ENCODE measurements at regions not wholly inside any gene's neighbourhood (a gene's known extent, or its start where the extent isn't known, plus 50 kb on each side); places are given as distances from the start of the nearest gene placed in this dataset.

- TF ChIP-seq, protein P1, sequence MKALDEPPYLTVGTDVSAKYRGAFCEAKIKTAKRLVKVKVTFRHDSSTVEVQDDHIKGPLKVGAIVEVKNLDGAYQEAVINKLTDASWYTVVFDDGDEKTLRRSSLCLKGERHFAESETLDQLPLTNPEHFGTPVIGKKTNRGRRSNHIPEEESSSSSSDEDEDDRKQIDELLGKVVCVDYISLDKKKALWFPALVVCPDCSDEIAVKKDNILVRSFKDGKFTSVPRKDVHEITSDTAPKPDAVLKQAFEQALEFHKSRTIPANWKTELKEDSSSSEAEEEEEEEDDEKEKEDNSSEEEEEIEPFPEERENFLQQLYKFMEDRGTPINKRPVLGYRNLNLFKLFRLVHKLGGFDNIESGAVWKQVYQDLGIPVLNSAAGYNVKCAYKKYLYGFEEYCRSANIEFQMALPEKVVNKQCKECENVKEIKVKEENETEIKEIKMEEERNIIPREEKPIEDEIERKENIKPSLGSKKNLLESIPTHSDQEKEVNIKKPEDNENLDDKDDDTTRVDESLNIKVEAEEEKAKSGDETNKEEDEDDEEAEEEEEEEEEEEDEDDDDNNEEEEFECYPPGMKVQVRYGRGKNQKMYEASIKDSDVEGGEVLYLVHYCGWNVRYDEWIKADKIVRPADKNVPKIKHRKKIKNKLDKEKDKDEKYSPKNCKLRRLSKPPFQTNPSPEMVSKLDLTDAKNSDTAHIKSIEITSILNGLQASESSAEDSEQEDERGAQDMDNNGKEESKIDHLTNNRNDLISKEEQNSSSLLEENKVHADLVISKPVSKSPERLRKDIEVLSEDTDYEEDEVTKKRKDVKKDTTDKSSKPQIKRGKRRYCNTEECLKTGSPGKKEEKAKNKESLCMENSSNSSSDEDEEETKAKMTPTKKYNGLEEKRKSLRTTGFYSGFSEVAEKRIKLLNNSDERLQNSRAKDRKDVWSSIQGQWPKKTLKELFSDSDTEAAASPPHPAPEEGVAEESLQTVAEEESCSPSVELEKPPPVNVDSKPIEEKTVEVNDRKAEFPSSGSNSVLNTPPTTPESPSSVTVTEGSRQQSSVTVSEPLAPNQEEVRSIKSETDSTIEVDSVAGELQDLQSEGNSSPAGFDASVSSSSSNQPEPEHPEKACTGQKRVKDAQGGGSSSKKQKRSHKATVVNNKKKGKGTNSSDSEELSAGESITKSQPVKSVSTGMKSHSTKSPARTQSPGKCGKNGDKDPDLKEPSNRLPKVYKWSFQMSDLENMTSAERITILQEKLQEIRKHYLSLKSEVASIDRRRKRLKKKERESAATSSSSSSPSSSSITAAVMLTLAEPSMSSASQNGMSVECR (CRISPR knock-in tag; IDR thresholded peaks at IDR 0.05; ENCODE audit: borderline replicate concordance): no peak
- no peak for TF ChIP-seq SMAD3 (CRISPR knock-in tag; IDR thresholded peaks at IDR 0.05; ENCODE audit: borderline replicate concordance)
Measured at GRCh38 chr5:6264394-6264793, 114.0 kb downstream of the MED10 start (continued).

GRCh38 chr5:6262651-6263363 lies 115.5 kb downstream of the MED10 start:
- Mint-ChIP-seq H3K9me3 (peaks cover 13% of the 10 kb centered on the region), H3K4me1 (no peaks in the 10 kb centered on the region), H3K27me3 (ENCODE audit: low read depth) (peaks cover 3% of the 10 kb centered on the region; the same call in 1 of the 2 replicates), H3K27ac (no peak overlapping the region), H3K4me3 (no peak overlapping the region), H3K36me3 (no peaks in the 10 kb centered on the region)
- DNase-seq (ENCODE audit: low spot score) (no peak), ATAC-seq (no peak)
- POLR2A ChIA-PET: no interaction called here
- no peak for TF ChIP-seq GABPB1 (CRISPR knock-in tag; IDR thresholded peaks at IDR 0.05)
- TF ChIP-seq, protein P2, sequence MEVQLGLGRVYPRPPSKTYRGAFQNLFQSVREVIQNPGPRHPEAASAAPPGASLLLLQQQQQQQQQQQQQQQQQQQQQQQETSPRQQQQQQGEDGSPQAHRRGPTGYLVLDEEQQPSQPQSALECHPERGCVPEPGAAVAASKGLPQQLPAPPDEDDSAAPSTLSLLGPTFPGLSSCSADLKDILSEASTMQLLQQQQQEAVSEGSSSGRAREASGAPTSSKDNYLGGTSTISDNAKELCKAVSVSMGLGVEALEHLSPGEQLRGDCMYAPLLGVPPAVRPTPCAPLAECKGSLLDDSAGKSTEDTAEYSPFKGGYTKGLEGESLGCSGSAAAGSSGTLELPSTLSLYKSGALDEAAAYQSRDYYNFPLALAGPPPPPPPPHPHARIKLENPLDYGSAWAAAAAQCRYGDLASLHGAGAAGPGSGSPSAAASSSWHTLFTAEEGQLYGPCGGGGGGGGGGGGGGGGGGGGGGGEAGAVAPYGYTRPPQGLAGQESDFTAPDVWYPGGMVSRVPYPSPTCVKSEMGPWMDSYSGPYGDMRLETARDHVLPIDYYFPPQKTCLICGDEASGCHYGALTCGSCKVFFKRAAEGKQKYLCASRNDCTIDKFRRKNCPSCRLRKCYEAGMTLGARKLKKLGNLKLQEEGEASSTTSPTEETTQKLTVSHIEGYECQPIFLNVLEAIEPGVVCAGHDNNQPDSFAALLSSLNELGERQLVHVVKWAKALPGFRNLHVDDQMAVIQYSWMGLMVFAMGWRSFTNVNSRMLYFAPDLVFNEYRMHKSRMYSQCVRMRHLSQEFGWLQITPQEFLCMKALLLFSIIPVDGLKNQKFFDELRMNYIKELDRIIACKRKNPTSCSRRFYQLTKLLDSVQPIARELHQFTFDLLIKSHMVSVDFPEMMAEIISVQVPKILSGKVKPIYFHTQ (CRISPR knock-in tag; IDR thresholded peaks at IDR 0.05): no peak
- TF ChIP-seq, protein P3, sequence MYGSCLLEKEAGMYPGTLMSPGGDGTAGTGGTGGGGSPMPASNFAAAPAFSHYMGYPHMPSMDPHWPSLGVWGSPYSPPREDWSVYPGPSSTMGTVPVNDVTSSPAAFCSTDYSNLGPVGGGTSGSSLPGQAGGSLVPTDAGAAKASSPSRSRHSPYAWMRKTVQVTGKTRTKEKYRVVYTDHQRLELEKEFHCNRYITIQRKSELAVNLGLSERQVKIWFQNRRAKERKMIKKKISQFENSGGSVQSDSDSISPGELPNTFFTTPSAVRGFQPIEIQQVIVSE (CRISPR knock-in tag; IDR thresholded peaks at IDR 0.05; ENCODE audit: borderline replicate concordance): no peak
- TF ChIP-seq ZNF532 (CRISPR knock-in tag; IDR thresholded peaks at IDR 0.05; ENCODE audit: borderline replicate concordance): no peak
- no peak for TF ChIP-seq NR1H2 (CRISPR knock-in tag; IDR thresholded peaks at IDR 0.05)
- CTCF ChIA-PET: no interaction called here

GRCh38 chr5:6261668-6262067 lies 116.7 kb downstream of the MED10 start:
- Mint-ChIP-seq H3K9me3 (peaks cover 24% of the 10 kb centered on the region), H3K36me3 (no peaks in the 10 kb centered on the region), H3K4me3 (no peak overlapping the region), H3K27ac (no peak overlapping the region), H3K4me1 (no peaks in the 10 kb centered on the region), H3K27me3 (ENCODE audit: low read depth) (peaks cover 3% of the 10 kb centered on the region; the same call in 1 of the 2 replicates)
- ATAC-seq (no peak), DNase-seq (ENCODE audit: low spot score) (no peak)
- CTCF ChIA-PET: no interaction called here
- POLR2A ChIA-PET: interaction anchor here (0.7 kb wide), 1 partner anchor 1232 kb away, joined by 6 read pairs; no protein-coding TSS in a partner anchor
- TF ChIP-seq ZNF219 (CRISPR knock-in tag; IDR thresholded peaks at IDR 0.05; ENCODE audit: borderline replicate concordance) (no peak), ZNF396 (CRISPR knock-in tag; IDR thresholded peaks at IDR 0.05; ENCODE audit: borderline replicate concordance) (no peak), RELA (CRISPR knock-in tag; IDR thresholded peaks at IDR 0.05; ENCODE audit: borderline replicate concordance) (no peak), ATF3 (CRISPR knock-in tag; conservative IDR thresholded peaks at IDR 0.05) (no peak), ETV6 (CRISPR knock-in tag; IDR thresholded peaks at IDR 0.05) (no peak), CBFB (CRISPR knock-in tag; IDR thresholded peaks at IDR 0.05; ENCODE audit: low read depth) (no peak), GTF2I (CRISPR knock-in tag; conservative IDR thresholded peaks at IDR 0.05) (no peak)
- TF ChIP-seq, protein P4, sequence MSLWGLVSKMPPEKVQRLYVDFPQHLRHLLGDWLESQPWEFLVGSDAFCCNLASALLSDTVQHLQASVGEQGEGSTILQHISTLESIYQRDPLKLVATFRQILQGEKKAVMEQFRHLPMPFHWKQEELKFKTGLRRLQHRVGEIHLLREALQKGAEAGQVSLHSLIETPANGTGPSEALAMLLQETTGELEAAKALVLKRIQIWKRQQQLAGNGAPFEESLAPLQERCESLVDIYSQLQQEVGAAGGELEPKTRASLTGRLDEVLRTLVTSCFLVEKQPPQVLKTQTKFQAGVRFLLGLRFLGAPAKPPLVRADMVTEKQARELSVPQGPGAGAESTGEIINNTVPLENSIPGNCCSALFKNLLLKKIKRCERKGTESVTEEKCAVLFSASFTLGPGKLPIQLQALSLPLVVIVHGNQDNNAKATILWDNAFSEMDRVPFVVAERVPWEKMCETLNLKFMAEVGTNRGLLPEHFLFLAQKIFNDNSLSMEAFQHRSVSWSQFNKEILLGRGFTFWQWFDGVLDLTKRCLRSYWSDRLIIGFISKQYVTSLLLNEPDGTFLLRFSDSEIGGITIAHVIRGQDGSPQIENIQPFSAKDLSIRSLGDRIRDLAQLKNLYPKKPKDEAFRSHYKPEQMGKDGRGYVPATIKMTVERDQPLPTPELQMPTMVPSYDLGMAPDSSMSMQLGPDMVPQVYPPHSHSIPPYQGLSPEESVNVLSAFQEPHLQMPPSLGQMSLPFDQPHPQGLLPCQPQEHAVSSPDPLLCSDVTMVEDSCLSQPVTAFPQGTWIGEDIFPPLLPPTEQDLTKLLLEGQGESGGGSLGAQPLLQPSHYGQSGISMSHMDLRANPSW (CRISPR knock-in tag; conservative IDR thresholded peaks at IDR 0.05; ENCODE audit: low read depth): no peak
